ENCODE measurements at regions not wholly inside any gene's neighbourhood (a gene's known extent, or its start where the extent isn't known, plus 50 kb on each side); places are given as distances from the start of the nearest gene placed in this dataset.
"Not testable (repeated sequence)": the region's sequence is repeated elsewhere in the genome, so short reads cannot be mapped to it uniquely, and the experiment has no call there.

DNA sequence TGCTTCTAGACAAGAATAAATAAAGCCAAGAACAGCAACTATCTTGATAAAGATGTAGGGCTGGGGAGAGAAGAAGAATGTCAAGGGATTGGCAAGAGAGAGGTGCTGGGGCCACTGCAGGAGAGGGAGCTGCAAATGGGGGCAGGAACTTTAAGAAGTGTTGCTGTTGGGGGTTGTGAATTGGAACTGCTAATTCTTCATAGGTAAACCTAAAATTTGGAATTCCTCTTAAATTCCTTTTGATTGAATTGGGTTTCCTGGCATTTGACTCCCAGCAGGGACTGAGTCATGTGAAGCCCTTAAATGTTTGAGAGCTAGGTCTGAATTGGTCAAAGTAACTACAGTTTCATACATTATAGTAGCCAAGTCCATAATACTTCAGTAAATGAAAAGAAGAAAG is 305.6 kb upstream of the TMTC4 start:
- TF ChIP-seq, protein P1, sequence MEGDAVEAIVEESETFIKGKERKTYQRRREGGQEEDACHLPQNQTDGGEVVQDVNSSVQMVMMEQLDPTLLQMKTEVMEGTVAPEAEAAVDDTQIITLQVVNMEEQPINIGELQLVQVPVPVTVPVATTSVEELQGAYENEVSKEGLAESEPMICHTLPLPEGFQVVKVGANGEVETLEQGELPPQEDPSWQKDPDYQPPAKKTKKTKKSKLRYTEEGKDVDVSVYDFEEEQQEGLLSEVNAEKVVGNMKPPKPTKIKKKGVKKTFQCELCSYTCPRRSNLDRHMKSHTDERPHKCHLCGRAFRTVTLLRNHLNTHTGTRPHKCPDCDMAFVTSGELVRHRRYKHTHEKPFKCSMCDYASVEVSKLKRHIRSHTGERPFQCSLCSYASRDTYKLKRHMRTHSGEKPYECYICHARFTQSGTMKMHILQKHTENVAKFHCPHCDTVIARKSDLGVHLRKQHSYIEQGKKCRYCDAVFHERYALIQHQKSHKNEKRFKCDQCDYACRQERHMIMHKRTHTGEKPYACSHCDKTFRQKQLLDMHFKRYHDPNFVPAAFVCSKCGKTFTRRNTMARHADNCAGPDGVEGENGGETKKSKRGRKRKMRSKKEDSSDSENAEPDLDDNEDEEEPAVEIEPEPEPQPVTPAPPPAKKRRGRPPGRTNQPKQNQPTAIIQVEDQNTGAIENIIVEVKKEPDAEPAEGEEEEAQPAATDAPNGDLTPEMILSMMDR (IDR thresholded peaks at IDR 0.05; ENCODE audit: insufficient read depth, missing control alignments) = no peak
- FAIRE-seq = no peak

DNA sequence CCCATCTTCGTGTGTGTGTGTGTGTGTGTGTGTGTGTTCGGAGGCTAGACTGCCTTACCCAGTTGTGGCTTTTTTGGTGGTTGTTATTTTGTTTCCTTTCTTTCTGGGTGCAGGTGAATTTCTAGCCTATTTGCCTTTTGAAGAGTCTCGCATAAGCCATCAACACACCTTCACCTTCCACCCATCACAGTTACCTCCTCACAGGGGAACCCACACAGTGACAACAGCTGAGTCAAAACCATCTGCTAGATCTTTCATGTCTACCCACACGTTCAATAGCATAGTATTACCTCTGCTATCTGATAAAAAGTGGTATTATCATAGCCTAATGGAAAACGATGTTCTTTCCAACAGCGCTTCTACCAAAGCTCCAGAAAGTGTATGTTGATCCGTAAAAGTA is 303.2 kb upstream of the TMTC4 start:
- TF ChIP-seq, protein P1 (IDR thresholded peaks at IDR 0.05; ENCODE audit: insufficient read depth, missing control alignments) = no peak
- FAIRE-seq (no peak), DNase-seq (ENCODE audit: insufficient read length, low spot score) (no peak)

More for the DNA sequence above, 305.6 kb upstream of the TMTC4 start:
- no peak for DNase-seq (ENCODE audit: insufficient read length, low spot score)

DNA sequence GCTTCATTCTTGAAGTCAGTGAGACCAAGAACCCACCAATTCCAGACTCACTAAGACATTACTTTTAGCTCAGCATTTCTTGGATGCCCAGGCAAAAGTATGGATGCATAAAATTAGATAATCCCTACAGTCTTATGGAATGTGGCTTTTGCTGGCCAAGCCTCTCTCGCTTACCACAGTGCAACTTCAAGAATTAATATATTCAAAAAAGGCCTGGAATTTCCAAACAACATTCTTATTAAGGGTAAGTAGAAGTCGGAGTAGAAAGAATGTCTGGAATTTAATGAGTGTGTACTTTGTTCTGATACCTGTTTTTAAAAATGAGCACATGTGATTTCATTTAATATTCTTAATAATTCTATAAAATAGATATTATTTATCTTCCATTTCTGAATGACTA is 302.4 kb upstream of the TMTC4 start:
- no peak for DNase-seq (ENCODE audit: insufficient read length, low spot score)
- no peak for FAIRE-seq
- TF ChIP-seq, protein P1 (IDR thresholded peaks at IDR 0.05; ENCODE audit: insufficient read depth, missing control alignments) = no peak

DNA sequence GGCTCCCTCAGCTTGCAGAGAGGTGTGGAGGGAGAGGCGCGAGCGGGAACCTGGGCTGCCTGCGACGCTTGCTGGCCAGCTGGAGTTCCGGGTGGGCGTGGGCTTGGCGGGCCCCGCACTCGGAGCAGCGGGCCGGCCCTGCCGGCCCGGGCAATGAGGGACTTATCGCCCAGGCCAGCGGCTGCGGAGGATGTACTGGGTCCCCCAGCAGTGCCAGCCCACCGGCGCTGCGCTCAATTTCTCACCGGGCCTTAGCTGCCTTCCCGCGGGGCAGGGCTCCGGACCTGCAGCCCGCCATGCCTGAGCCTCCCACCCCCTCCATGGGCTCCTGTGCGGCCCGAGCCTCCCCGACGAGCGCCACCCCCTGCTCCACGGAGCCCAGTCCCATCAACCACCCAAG is 301.1 kb upstream of the TMTC4 start:
- FAIRE-seq; DNase-seq (ENCODE audit: insufficient read length, low spot score): not testable (repeated sequence)

DNA sequence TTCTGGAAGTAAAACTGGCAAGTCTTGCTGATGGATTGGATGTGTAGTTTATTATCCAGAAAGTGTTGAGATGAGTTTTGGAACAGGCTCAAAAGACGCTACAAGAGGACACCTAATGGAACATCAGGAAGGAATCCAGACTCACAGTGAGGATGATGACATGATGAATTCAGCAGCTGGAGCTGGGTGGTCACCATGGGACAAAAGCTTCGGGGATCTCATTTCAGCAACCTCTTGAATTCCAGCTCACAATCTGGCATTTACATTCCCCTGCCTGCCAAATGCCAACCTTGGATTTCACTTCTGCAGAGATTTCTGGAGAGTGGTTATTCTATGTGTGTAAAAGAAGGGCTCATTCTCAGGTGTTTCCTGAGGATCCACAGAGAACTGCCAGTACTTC is 288.0 kb upstream of the TMTC4 start:
- DNase-seq (ENCODE audit: insufficient read length, low spot score) (no peak), FAIRE-seq (no peak)
- TF ChIP-seq, protein P1 (IDR thresholded peaks at IDR 0.05; ENCODE audit: insufficient read depth, missing control alignments) = no peak

DNA sequence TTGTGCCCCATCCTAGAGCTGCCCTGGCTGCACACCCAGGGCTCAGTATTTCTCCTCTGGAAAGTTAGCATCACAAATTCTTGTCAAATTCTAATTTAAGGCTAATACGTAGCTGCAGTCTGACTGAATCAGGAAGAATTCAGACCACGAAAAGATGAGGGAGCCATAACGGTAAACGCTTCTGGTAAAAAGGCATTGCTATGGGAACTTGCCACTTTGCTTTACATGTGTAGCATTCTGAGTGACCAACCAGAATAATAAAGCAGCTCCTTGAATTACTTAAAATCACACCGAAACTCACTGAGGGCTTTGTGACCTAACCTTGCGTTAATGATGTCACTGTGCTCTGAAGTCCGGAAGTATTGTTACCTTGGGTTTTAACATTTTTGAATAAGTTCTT is 286.6 kb upstream of the TMTC4 start:
- DNase-seq (ENCODE audit: insufficient read length, low spot score) = no peak
- TF ChIP-seq, protein P1 (IDR thresholded peaks at IDR 0.05; ENCODE audit: insufficient read depth, missing control alignments) = no peak

DNA sequence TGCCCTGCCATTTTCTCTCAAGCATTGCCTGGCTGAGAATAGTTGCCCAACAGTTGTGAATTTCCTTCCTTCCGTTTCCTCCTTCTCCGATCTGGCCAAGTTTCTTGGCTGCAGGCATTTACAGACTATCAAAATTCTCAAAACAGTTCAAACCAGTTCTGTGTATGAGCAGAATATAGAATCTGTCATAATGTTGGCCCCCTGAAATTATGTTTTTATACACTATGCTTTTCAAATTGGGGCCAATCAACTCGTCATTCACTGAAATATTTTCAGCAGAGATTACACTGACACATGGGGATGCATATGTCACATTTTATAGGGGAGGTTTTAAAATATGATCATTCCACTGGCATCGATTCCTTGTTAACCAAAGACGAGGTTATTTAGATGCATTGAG is 284.2 kb upstream of the TMTC4 start:
- no peak for DNase-seq (ENCODE audit: insufficient read length, low spot score)
- TF ChIP-seq, protein P1 (IDR thresholded peaks at IDR 0.05; ENCODE audit: insufficient read depth, missing control alignments) = no peak
- FAIRE-seq = no peak

More for the DNA sequence above, 286.6 kb upstream of the TMTC4 start:
- FAIRE-seq = no peak

DNA sequence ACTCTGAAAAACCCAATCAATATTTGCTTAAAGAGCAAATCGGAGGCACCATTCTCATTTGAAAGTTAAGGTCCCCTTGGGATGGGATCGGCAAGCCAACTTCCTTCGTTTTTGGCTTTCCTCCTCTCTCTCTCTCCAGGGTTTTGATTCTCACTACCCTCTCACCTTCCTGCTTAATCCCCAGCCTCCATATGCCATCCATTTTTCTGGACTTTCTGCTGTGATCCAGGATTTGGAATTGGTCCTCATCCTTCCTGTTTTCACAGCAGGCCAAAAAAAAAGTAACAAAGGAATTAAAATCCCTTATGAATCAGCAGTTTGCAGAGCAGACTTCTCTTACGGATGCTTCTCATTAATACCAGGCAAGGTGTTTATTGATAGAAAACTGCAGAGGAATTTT is 283.1 kb upstream of the TMTC4 start:
- TF ChIP-seq, protein P1 (IDR thresholded peaks at IDR 0.05; ENCODE audit: insufficient read depth, missing control alignments) = no peak
- FAIRE-seq (no peak), DNase-seq (ENCODE audit: insufficient read length, low spot score) (no peak)

Measured in D721Med (cell line).